Psoas muscle (tissue), 7 donors: ENCODE measurements at regions not wholly inside any gene's neighbourhood (a gene's known extent, or its start where the extent isn't known, plus 50 kb on each side); places are given as distances from the start of the nearest gene placed in this dataset.

Source experiments
- ATAC-seq, 4 donors: fragments of 200-7000 bp; cut with Tn5 transposase; one replicate each; pipeline ENCODE4 v1.9.1; 2020; ENCODE audit warnings: moderate library complexity in 3 of 4, mild to moderate bottlenecking in 2 of 4
- DNase-seq, 2 donors: peaks; one replicate each; pipeline ENCODE4 v3.0.0-alpha.2; 2020
- H3K27ac ChIP-seq: fragments of 200-600 bp; one replicate; pipeline ENCODE4 v1.8.0; 2022
- H3K27me3 ChIP-seq, 3 donors: fragments of 200-600 bp in 1 of 3; one replicate each; pipeline versions ENCODE4 v1.6.1 to v1.8.0; 2013 to 2022; ENCODE audit warnings: low read length in 2 of 3, mild to moderate bottlenecking in 2 of 3, moderate library complexity in 1 of 3; ENCODE audit not compliant: insufficient read depth in 3 of 3
- H3K36me3 ChIP-seq, 2 donors: fragments of 200-600 bp in 1 of 2; one replicate each; pipeline versions ENCODE4 v1.6.1 to v1.8.0; 2013 to 2022; ENCODE audit warnings: low read depth in 1 of 2, mild to moderate bottlenecking in 1 of 2, moderate library complexity in 1 of 2; ENCODE audit not compliant: insufficient read depth in 1 of 2
- H3K4me1 ChIP-seq: fragments of 200-600 bp; one replicate; pipeline ENCODE4 v1.8.0; 2022
- H3K4me3 ChIP-seq: fragments of 200-600 bp; one replicate; pipeline ENCODE4 v1.8.0; 2022; ENCODE audit warnings: mild to moderate bottlenecking
- H3K9me3 ChIP-seq: fragments of 200-600 bp; one replicate; pipeline ENCODE4 v1.8.0; 2022
- CTCF ChIP-seq: fragments of 200-600 bp; IDR thresholded peaks from one replicate; pipeline ENCODE4 v1.8.0; 2022; ENCODE audit warnings: antibody characterized with exemption
- WGBS, 3 donors: extraction: QIAGEN DNeasy Blood & Tissue Kit; methylation state at CpG; one replicate each; pipeline versions ENCODE4 v1.1.6 to v1.1.7; 2013; 5-methylcytosine and 5-hydroxymethylcytosine counted together
- intact Hi-C, 2 donors: fragments of 100-400 bp; cut with DNase I; formaldehyde crosslinking; loops; one replicate each; pipeline versions ENCODE4 v1.11.0 to v1.14.2; 2022
- donor health status: healthy with polysubstance abuse.
- donor health status: DM: no; HTN: no; CAD: no; lungs with moderate emphysema.
- donor health status: Bipolar disorder and iron deficiency.
- donor health status: healthy.
- donor health status: DM: yes; HTN: yes; CAD: no.
- donor health status: DM: no; HTN: no; CAD: no.
- donor health status: DM: yes; HTN: yes; CAD: no.

GRCh38 chr6:163883984-163884383 lies 469.5 kb downstream of the QKI start:
- ATAC-seq = no peak
- H3K4me3 ChIP-seq = no peak overlapping the region
- no peak overlapping the region for H3K27ac ChIP-seq
- no peaks in the 10 kb centered on the region for H3K4me1 ChIP-seq
- TF ChIP-seq CTCF = no peak
- intact Hi-C loops = no loop called here
- H3K27me3 ChIP-seq = no peaks in the 10 kb centered on the region
- no peaks in the 10 kb centered on the region for H3K36me3 ChIP-seq
- no peak for DNase-seq
- 90 to 95% (median 95%) methylated on average over 3 of the region's 3 CpGs for WGBS, 3 donors
- peaks cover 4% of the 10 kb centered on the region for H3K9me3 ChIP-seq

- Histone ChIP-seq H3K27me3 (no peaks in the 10 kb centered on the region), H3K36me3 (no peaks in the 10 kb centered on the region), H3K4me3 (peak overlapping the region; percentile 19), H3K9me3 (no peaks in the 10 kb centered on the region), H3K27ac (peak overlapping the region; percentile 17), H3K4me1 (no peaks in the 10 kb centered on the region)
- intact Hi-C loops = no loop called here
- ATAC-seq (peak; percentile 40 to 82 (median 62)), DNase-seq (no peak)
- no peak for TF ChIP-seq CTCF
- WGBS, 3 donors = 33 to 39% (median 33%) methylated on average over 2 of the region's 2 CpGs
These were observed 464.2 kb downstream of the QKI start for GRCh38 chr6:163878698-163879097.

- ATAC-seq = peak; percentile 51 to 91 (median 78)
- no peak for DNase-seq
- peak overlapping the region; percentile 17 for H3K27ac ChIP-seq
These were observed 463.5 kb downstream of the QKI start for GRCh38 chr6:163877877-163878639.

GRCh38 chr6:163876391-163876790 lies 461.9 kb downstream of the QKI start:
- DNase-seq (no peak), ATAC-seq (no peak)
- 67 to 81% (median 71%) methylated on average over 3 of the region's 3 CpGs for WGBS, 3 donors
- TF ChIP-seq CTCF = no peak
- no peaks in the 10 kb centered on the region for H3K9me3 ChIP-seq
- peaks cover 7% of the 10 kb centered on the region for H3K4me1 ChIP-seq
- no peak overlapping the region for H3K27ac ChIP-seq
- no peak overlapping the region for H3K4me3 ChIP-seq
- intact Hi-C loops = no loop called here
- no peaks in the 10 kb centered on the region for H3K27me3 ChIP-seq
- no peaks in the 10 kb centered on the region for H3K36me3 ChIP-seq

More at GRCh38 chr6:163877877-163878639, 463.5 kb downstream of the QKI start:
- H3K4me1 ChIP-seq = no peaks in the 10 kb centered on the region
- WGBS, 3 donors = 47 to 48% (median 48%) methylated on average over 15 of the region's 15 CpGs
- H3K9me3 ChIP-seq = no peaks in the 10 kb centered on the region
- no peaks in the 10 kb centered on the region for H3K36me3 ChIP-seq
- no peak for TF ChIP-seq CTCF
- no peaks in the 10 kb centered on the region for H3K27me3 ChIP-seq
- H3K4me3 ChIP-seq = peak overlapping the region; percentile 19
- intact Hi-C loops = no loop called here

GRCh38 chr6:163874784-163875183 lies 460.3 kb downstream of the QKI start:
- intact Hi-C loops = no loop called here
- Histone ChIP-seq H3K9me3 (no peaks in the 10 kb centered on the region), H3K27ac (no peak overlapping the region), H3K4me1 (peaks cover 7% of the 10 kb centered on the region), H3K27me3 (no peaks in the 10 kb centered on the region), H3K4me3 (no peak overlapping the region), H3K36me3 (no peaks in the 10 kb centered on the region)
- ATAC-seq = no peak
- no peak for DNase-seq
- no peak for TF ChIP-seq CTCF
- WGBS, 3 donors = 96 to 100% (median 98%) methylated on average over 3 of the region's 3 CpGs
